ENCODE measurements at regions not wholly inside any gene's neighbourhood (a gene's known extent, or its start where the extent isn't known, plus 50 kb on each side); places are given as distances from the start of the nearest gene placed in this dataset.

DNA sequence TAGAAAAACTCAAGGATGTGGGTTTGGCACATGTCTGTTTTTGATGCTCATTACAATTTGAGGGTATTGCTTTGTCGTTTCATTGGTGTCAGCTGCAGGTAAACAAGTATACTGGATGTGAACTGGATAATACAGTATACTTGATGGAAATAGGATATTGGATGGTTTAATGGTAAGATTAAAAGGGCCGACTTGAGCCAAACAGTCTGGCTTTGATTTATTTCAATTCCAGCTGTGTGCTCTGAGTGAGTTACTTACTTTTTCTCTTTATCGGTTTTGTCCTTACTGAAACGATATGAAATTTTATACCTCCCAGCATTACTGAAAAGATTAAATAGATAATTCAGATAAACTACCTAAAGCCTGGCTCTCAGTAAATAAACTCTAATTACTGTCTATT, 227.6 kb downstream of the ASXL3 start:
- FAIRE-seq = no peak

DNA sequence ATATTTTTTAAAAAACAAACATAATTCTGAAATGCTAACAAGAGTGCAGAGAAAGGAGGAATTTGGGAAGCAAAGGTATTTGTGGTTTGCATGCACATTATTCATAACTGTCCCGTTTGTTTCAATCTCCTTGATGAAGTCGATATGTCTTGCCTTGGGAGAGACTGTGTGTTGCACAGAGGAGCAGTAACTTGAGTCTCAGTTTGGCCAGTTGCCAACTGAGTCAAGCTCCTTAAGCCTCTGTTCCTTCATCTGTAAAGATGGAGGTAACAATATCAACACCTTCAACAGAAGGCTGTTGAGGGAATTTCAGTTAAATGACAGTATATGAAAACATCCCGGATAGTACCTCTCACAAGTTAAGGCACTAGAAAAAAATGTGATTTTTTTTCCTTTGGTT, 226.2 kb downstream of the ASXL3 start:
- FAIRE-seq = no peak

DNA sequence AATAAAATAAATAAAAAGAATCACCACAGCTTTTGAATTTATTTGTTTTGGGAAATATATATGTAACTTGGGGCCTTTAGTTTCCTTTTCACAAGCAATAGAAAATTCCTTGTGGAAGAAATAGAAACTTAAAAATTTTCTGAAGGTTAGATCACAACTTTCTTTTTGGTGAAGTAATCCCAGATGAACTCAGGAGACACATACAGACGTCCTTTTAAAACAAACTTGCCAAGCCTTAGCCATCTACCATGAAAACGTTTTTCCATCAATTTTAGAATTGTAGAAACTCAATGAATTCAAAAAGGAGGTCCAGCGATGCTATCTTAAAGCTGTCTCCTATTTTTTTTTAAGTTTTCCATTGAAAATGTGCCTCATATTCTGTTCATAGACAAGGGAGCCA, 225.6 kb downstream of the ASXL3 start:
- FAIRE-seq = no peak

GRCh38 chr18:33802955-33803354, 224.9 kb downstream of the ASXL3 start:
- FAIRE-seq = no peak
